ENCODE measurements at regions not wholly inside any gene's neighbourhood (a gene's known extent, or its start where the extent isn't known, plus 50 kb on each side); places are given as distances from the start of the nearest gene placed in this dataset.

DNA sequence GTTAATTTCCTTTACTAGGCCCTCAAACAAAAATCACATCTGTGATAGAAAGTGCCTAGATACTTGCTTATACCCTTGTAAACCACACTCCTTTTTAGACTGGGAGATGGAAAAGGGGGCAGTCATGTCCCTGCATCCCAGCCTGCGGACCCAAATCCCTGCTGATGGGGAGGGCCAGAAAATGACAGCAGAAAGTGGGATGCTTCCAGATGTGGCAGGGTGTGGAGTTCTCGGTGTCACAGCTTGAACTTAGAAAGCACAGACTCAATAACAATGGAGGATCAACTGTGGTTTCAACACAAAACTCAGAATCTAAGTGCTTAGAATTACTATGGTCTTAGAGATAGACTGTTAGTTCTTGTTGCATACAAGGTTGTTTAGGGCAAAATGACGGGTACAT is 95.6 kb upstream of the F3 start:
- Mint-ChIP-seq H3K4me1 (no peaks in the 10 kb centered on the region), H3K27me3 (peaks cover 0 to 7% of the 10 kb centered on the region in 2 donors), H3K4me3 (no peak overlapping the region), H3K27ac (no peak overlapping the region), H3K36me3 (peaks cover 0 to 1% (median 0%) of the 10 kb centered on the region in 3 donors), H3K9me3 (no peaks in the 10 kb centered on the region)
- H3K9me3 ChIP-seq (ENCODE audit: low read length) = no peaks in the 10 kb centered on the region
- no peaks in the 10 kb centered on the region for H3K36me3 ChIP-seq (ENCODE audit: insufficient read depth, low read length)
- no peak overlapping the region for H3K4me3 ChIP-seq (ENCODE audit: low read length)
- no peak overlapping the region for H3K27ac ChIP-seq (ENCODE audit: low read depth, low read length)
- ChIA-PET POLR2A (no interaction called here), CTCF (no interaction called here)
- H3K4me1 ChIP-seq (ENCODE audit: insufficient read depth, low read length) = no peaks in the 10 kb centered on the region
- H3K27me3 ChIP-seq (ENCODE audit: insufficient read depth, low read length, poor library complexity, severe bottlenecking) = no peaks in the 10 kb centered on the region
- no peak for DNase-seq

- no peaks in the 10 kb centered on the region for H3K4me1 ChIP-seq (ENCODE audit: insufficient read depth, low read length)
- H3K36me3 ChIP-seq (ENCODE audit: insufficient read depth, low read length) = no peaks in the 10 kb centered on the region
- no peaks in the 10 kb centered on the region for H3K9me3 Mint-ChIP-seq
- no peak for DNase-seq
- peaks cover 0 to 1% (median 0%) of the 10 kb centered on the region in 3 donors for H3K36me3 Mint-ChIP-seq
- H3K4me3 ChIP-seq (ENCODE audit: low read length) = no peak overlapping the region
- POLR2A ChIA-PET = no interaction called here
- no peak overlapping the region for H3K4me3 Mint-ChIP-seq
- H3K9me3 ChIP-seq (ENCODE audit: low read length) = no peaks in the 10 kb centered on the region
- CTCF ChIA-PET = no interaction called here
- H3K27ac Mint-ChIP-seq = no peak overlapping the region
- no peaks in the 10 kb centered on the region for H3K27me3 ChIP-seq (ENCODE audit: insufficient read depth, low read length, poor library complexity, severe bottlenecking)
- H3K27ac ChIP-seq (ENCODE audit: low read depth, low read length) = no peak overlapping the region
- H3K27me3 Mint-ChIP-seq = peaks cover 0 to 12% of the 10 kb centered on the region in 2 donors
- H3K4me1 Mint-ChIP-seq = no peaks in the 10 kb centered on the region
Measured at GRCh38 chr1:94636624-94637023, 95.1 kb upstream of the F3 start.

- ChIA-PET CTCF (no interaction called here), POLR2A (no interaction called here)
Measured at GRCh38 chr1:94636100-94636499, 94.5 kb upstream of the F3 start.

GRCh38 chr1:94634977-94635416 is 93.4 kb upstream of the F3 start:
- Mint-ChIP-seq H3K9me3 (no peaks in the 10 kb centered on the region), H3K4me1 (no peaks in the 10 kb centered on the region), H3K27me3 (peaks cover 0 to 13% of the 10 kb centered on the region in 2 donors), H3K36me3 (peaks cover 0 to 1% (median 0%) of the 10 kb centered on the region in 3 donors), H3K27ac (peak overlapping the region in 1 of 8 donors; percentile 13), H3K4me3 (no peak overlapping the region)
- no peaks in the 10 kb centered on the region for H3K36me3 ChIP-seq (ENCODE audit: insufficient read depth, low read length)
- no peaks in the 10 kb centered on the region for H3K27me3 ChIP-seq (ENCODE audit: insufficient read depth, low read length, poor library complexity, severe bottlenecking)
- H3K4me3 ChIP-seq (ENCODE audit: low read length) = no peak overlapping the region
- ChIA-PET POLR2A (no interaction called here), CTCF (no interaction called here)
- no peaks in the 10 kb centered on the region for H3K9me3 ChIP-seq (ENCODE audit: low read length)
- H3K27ac ChIP-seq (ENCODE audit: low read depth, low read length) = no peak overlapping the region
- DNase-seq = no peak
- H3K4me1 ChIP-seq (ENCODE audit: insufficient read depth, low read length) = no peaks in the 10 kb centered on the region

More at GRCh38 chr1:94636100-94636499, 94.5 kb upstream of the F3 start:
- Histone ChIP-seq H3K4me1 (ENCODE audit: insufficient read depth, low read length) (no peaks in the 10 kb centered on the region), H3K9me3 (ENCODE audit: low read length) (no peaks in the 10 kb centered on the region), H3K36me3 (ENCODE audit: insufficient read depth, low read length) (no peaks in the 10 kb centered on the region), H3K27me3 (ENCODE audit: insufficient read depth, low read length, poor library complexity, severe bottlenecking) (no peaks in the 10 kb centered on the region), H3K27ac (ENCODE audit: low read depth, low read length) (no peak overlapping the region), H3K4me3 (ENCODE audit: low read length) (no peak overlapping the region)
- H3K27ac Mint-ChIP-seq = no peak overlapping the region
- no peak overlapping the region for H3K4me3 Mint-ChIP-seq
- no peaks in the 10 kb centered on the region for H3K4me1 Mint-ChIP-seq
- no peak for DNase-seq
- H3K27me3 Mint-ChIP-seq = peaks cover 0 to 12% of the 10 kb centered on the region in 2 donors
- no peaks in the 10 kb centered on the region for H3K9me3 Mint-ChIP-seq
- peaks cover 0 to 1% (median 0%) of the 10 kb centered on the region in 3 donors for H3K36me3 Mint-ChIP-seq

DNA sequence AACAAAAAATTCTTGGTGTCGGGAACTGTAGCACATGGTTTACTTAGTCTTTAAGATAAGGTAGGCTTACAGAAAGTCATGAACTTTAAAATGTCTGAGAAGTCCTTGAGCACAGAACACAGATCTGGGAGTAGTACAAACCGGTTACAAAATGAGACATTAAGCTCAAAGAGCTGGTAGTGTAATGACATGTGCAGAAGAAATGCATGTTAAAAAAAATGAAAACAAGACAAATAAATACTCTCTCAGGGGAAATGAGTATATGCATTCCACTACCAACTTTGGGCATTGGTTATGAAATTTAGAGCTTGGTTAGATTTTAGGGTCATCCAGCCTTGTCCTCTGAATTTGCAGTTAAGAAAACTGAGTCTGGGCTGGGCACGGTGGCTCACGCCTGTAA is 91.5 kb upstream of the F3 start:
- Histone ChIP-seq H3K4me3 (ENCODE audit: low read length) (no peak overlapping the region), H3K36me3 (ENCODE audit: insufficient read depth, low read length) (no peaks in the 10 kb centered on the region), H3K27me3 (ENCODE audit: insufficient read depth, low read length, poor library complexity, severe bottlenecking) (no peaks in the 10 kb centered on the region), H3K27ac (ENCODE audit: low read depth, low read length) (no peak overlapping the region), H3K4me1 (ENCODE audit: insufficient read depth, low read length) (no peaks in the 10 kb centered on the region), H3K9me3 (ENCODE audit: low read length) (no peaks in the 10 kb centered on the region)
- H3K27me3 Mint-ChIP-seq = peaks cover 0 to 17% of the 10 kb centered on the region in 2 donors
- no peak overlapping the region for H3K27ac Mint-ChIP-seq
- H3K4me3 Mint-ChIP-seq = no peak overlapping the region
- H3K36me3 Mint-ChIP-seq = peaks cover 0 to 2% (median 0%) of the 10 kb centered on the region in 3 donors
- CTCF ChIA-PET = no interaction called here
- no peaks in the 10 kb centered on the region for H3K9me3 Mint-ChIP-seq
- POLR2A ChIA-PET = no interaction called here
- no peaks in the 10 kb centered on the region for H3K4me1 Mint-ChIP-seq
- DNase-seq = no peak

DNA sequence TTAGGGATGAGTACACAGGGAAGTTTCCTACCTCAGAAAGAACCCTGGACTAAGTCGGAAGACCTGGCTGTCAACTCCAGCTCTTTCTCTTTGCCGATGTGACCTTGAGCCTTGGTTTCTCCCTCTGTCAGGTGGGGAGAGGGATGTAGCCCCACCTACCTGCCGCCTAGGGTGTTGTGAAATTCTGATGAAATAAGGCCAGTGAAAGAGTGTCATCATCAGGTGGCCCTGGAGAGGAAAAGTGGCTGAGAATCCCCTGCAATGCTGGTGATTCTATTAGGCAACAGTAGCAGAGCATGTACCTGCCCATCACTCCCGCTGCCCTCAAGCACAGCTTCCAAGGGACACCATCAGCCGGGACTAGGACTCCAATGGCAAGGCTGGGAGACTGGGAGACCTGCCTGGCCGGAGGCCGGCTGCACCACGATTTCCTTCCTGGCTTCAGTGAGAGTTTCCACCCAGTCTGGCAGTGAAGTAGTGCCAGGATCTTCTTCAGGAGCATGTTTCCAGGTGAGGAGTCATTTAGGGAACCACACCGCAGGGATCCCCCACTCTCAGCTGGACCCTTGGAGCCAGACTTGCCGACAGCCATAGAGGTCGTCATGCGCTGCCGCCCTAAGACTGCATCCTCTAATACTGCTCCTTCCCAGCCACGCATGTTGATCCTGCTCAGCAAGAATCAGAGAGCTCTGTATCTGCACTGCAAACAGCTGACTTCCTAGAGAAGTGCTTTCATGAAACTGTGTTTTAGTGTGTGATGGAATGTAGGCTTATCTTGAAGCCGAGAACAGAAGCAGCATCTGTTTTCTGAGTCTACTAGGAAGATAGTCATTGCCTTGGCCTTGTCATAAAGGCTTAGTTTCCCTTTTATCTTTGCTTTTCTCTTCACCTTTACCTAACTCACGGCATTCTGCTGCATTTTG is 88.0 kb upstream of the F3 start:
- ChIA-PET POLR2A (no interaction called here), CTCF (no interaction called here)
- no peaks in the 10 kb centered on the region for H3K36me3 ChIP-seq (ENCODE audit: insufficient read depth, low read length)
- H3K4me3 ChIP-seq (ENCODE audit: low read length) = no peak overlapping the region
- H3K9me3 ChIP-seq (ENCODE audit: low read length) = no peaks in the 10 kb centered on the region
- Mint-ChIP-seq H3K36me3 (peaks cover 0 to 1% (median 0%) of the 10 kb centered on the region in 3 donors), H3K9me3 (no peaks in the 10 kb centered on the region), H3K4me1 (no peaks in the 10 kb centered on the region), H3K27me3 (peaks cover 0 to 15% of the 10 kb centered on the region in 2 donors), H3K4me3 (no peak overlapping the region), H3K27ac (no peak overlapping the region)
- no peaks in the 10 kb centered on the region for H3K4me1 ChIP-seq (ENCODE audit: insufficient read depth, low read length)
- no peak overlapping the region for H3K27ac ChIP-seq (ENCODE audit: low read depth, low read length)
- no peak for DNase-seq
- H3K27me3 ChIP-seq (ENCODE audit: insufficient read depth, low read length, poor library complexity, severe bottlenecking) = no peaks in the 10 kb centered on the region

DNA sequence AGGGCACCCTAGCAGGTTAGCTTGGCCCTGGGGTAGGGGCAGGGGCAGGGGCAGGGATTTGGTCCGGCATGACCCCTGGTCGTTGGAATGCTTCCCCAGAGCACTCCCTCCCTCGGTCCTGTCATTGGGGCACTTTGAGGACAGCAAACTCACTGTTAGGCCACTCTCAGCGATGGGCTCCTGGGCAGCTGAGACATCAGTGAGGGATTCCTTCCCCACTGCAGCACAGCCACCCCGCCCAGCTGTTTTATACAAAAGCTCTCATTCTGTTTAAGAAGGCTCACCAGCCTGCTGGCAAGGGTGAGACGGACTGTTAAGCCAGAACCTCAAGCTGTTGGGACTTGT is 86.9 kb upstream of the F3 start:
- no peak overlapping the region for H3K27ac Mint-ChIP-seq
- POLR2A ChIA-PET = no interaction called here
- H3K4me3 Mint-ChIP-seq = no peak overlapping the region
- Histone ChIP-seq H3K27me3 (ENCODE audit: insufficient read depth, low read length, poor library complexity, severe bottlenecking) (no peaks in the 10 kb centered on the region), H3K4me1 (ENCODE audit: insufficient read depth, low read length) (no peaks in the 10 kb centered on the region), H3K36me3 (ENCODE audit: insufficient read depth, low read length) (no peaks in the 10 kb centered on the region), H3K4me3 (ENCODE audit: low read length) (no peak overlapping the region), H3K27ac (ENCODE audit: low read depth, low read length) (no peak overlapping the region), H3K9me3 (ENCODE audit: low read length) (no peaks in the 10 kb centered on the region)
- peaks cover 0 to 1% (median 0%) of the 10 kb centered on the region in 3 donors for H3K36me3 Mint-ChIP-seq
- H3K9me3 Mint-ChIP-seq = no peaks in the 10 kb centered on the region
- CTCF ChIA-PET = no interaction called here
- peaks cover 0 to 15% of the 10 kb centered on the region in 2 donors for H3K27me3 Mint-ChIP-seq
- no peak for DNase-seq
- H3K4me1 Mint-ChIP-seq = no peaks in the 10 kb centered on the region

- Histone ChIP-seq H3K4me3 (ENCODE audit: low read length) (no peak overlapping the region), H3K27ac (ENCODE audit: low read depth, low read length) (no peak overlapping the region), H3K36me3 (ENCODE audit: insufficient read depth, low read length) (no peaks in the 10 kb centered on the region), H3K27me3 (ENCODE audit: insufficient read depth, low read length, poor library complexity, severe bottlenecking) (no peaks in the 10 kb centered on the region), H3K9me3 (ENCODE audit: low read length) (no peaks in the 10 kb centered on the region), H3K4me1 (ENCODE audit: insufficient read depth, low read length) (no peaks in the 10 kb centered on the region)
- CTCF ChIA-PET = no interaction called here
- H3K27ac Mint-ChIP-seq = no peak overlapping the region
- H3K9me3 Mint-ChIP-seq = no peaks in the 10 kb centered on the region
- POLR2A ChIA-PET = no interaction called here
- peaks cover 0 to 1% (median 0%) of the 10 kb centered on the region in 3 donors for H3K36me3 Mint-ChIP-seq
- H3K27me3 Mint-ChIP-seq = peaks cover 0 to 12% of the 10 kb centered on the region in 2 donors
- no peak for DNase-seq
- H3K4me1 Mint-ChIP-seq = no peaks in the 10 kb centered on the region
- no peak overlapping the region for H3K4me3 Mint-ChIP-seq
Measured at GRCh38 chr1:94627771-94628498, 86.4 kb upstream of the F3 start.
